GM20000 (cell line): ENCODE measurements at regions not wholly inside any gene's neighbourhood (a gene's known extent, or its start where the extent isn't known, plus 50 kb on each side); places are given as distances from the start of the nearest gene placed in this dataset.

Source experiments
- DNase-seq: peaks from one replicate; pipeline ENCODE4 v3.0.0; 2012; ENCODE audit warnings: low spot score
- CTCF ChIP-seq: IDR thresholded peaks from 2 replicates; pipeline ENCODE4 v1.5.1; 2012; ENCODE audit warnings: mild to moderate bottlenecking, control low read depth; ENCODE audit errors: extremely low read depth, missing control alignments

DNA sequence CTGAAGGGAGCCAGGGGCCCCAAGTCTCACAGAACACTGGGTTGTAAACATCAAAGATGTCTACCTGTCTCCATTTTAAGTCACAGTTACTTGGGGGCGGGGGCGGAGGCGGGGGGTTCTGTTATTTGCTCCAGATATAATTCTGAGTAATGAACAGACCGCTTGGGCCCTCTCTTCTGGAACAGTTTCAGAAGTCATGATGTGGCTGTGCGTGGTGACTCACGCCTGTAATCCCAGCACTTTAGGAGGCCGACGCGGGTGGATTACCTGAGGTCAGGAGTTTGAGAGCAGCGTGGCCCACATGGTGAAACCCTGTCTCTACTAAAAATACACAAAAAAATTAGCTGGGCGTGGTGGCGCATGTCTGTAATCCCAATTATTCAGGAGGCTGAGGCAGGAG is 157.9 kb upstream of the APCDD1 start:
- no peak for TF ChIP-seq CTCF
- no peak for DNase-seq

DNA sequence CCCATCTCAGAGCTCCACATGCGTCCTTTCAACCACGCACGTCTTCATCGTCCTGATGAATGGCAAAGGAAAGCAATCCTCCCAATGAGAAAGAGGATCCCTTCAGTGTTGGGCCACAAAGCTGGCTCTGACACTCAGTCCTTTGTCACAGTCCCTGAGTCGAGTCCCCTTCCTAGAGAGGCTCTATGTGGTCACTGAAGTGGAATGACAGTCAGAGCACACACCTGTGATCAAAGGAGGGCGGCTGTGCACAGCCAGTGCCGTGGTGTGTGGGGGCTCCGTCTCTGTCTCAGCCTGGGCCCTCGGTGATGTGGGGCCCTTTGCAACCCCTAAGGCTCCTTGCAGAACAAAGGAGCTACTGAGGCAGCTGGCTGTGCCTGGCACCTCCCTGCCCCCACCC is 157.3 kb upstream of the APCDD1 start:
- no peak for DNase-seq
- no peak for TF ChIP-seq CTCF

DNA sequence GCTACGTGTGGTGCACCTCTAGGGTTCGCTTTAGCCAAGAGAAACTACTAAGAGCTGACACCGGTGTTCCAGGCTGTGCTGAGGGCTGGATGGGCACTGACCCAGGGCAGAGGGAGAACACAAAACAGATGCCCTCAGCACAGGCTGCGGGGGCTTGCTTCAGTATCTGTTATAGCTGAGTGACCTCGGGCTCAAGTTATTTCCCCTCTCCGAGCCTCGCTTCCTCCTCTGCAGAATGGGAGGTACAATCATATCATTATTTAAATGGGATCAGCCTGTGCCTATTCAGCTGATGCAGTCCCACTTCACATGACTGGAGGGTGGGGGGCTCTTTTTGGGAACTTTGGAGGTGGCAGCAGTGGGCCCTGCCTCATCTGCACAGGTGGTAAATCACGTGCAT is 156.1 kb upstream of the APCDD1 start:
- DNase-seq = no peak
- no peak for TF ChIP-seq CTCF

GRCh38 chr18:10299643-10300042 is 154.8 kb upstream of the APCDD1 start:
- no peak for TF ChIP-seq CTCF

GRCh38 chr18:10300739-10301138 is 153.7 kb upstream of the APCDD1 start:
- DNase-seq = no peak
- TF ChIP-seq CTCF = no peak

More at GRCh38 chr18:10299643-10300042, 154.8 kb upstream of the APCDD1 start:
- no peak for DNase-seq

DNA sequence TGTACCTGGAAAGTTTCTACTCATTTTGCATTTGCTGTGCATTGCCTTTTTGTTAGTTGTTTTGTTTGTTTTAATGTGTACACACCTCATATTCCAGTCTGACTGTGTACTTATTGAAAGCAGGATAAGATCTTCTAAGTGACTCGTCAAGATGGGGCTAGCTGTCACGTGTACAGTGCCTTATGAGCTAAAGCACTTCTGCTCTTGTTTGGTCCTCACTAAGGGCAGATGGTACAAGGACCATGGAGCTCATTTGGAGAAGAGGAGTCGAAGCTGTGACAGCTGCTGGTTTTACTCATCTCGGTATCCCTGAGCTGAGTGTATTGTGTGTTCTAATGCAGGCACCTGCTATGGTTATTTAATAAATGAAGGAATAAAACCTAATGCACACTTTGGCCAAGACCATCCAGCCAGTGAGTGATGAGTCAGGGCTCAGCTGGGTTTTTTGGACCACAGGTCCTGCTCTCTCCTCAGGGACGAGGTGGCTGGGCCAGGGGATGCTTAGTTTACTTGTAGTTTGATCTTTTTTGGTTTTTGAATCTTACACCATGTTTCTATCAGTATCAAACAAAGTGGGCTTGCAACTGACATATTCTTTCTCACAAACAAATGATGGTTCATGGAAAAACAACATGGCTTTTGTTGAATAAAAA is 152.5 kb upstream of the APCDD1 start:
- no peak for DNase-seq
- TF ChIP-seq CTCF = no peak

DNA sequence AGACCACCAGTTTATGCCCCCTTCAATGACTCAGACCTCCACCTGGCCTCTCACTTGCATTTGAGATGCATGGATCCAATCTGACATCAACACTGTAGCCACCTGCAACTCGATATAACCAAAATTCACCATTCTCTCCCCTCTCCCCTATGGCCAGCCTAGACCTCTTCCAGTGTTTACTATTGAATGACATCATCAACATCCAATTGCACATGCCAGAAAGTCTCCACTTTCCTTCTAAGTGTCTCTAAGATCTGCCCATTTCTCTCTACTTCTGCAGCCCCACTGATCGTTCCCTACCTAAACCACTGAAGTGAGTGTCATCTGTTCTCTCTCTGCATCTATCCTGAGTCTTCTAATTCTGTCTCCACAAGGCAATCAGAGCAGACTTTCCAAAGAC is 151.3 kb upstream of the APCDD1 start:
- TF ChIP-seq CTCF = no peak
- no peak for DNase-seq
